ENCODE measurements at regions not wholly inside any gene's neighbourhood (a gene's known extent, or its start where the extent isn't known, plus 50 kb on each side); places are given as distances from the start of the nearest gene placed in this dataset.

GRCh38 chr7:135862586-135863340, 114.2 kb upstream of the FAM180A start:
- TF ChIP-seq POLR2A (IDR thresholded peaks at IDR 0.05) (no peak), CTCF (IDR thresholded peaks at IDR 0.05) (no peak)
